Activated naive CD4-positive, alpha-beta T cell treated with anti-CD3 and anti-CD28 coated beads, Interleukin-2, amount 50 U/mL, for 72 hours (primary cell): ENCODE measurements at regions not wholly inside any gene's neighbourhood (a gene's known extent, or its start where the extent isn't known, plus 50 kb on each side); places are given as distances from the start of the nearest gene placed in this dataset.
A peak's percentile ranks its signal among the peaks of the same experiment; 100 is the strongest.

ENCODE experiments used
- ATAC-seq, 2 donors: fragments of 150-1000 bp; cut with Tn5 transposase; 2 replicates each; pipeline ENCODE4 v1.10.0; 2021; ENCODE audit warnings: mild to moderate bottlenecking in 2 of 2, moderate library complexity in 2 of 2
- DNase-seq, 2 donors: peaks; one replicate each; pipeline ENCODE4 v3.0.0; 2021 to 2022; ENCODE audit warnings: low spot score in 2 of 2
- H3K27ac Mint-ChIP-seq, 2 donors: one replicate each; pipeline ENCODE4 v1.8.0; 2022; ENCODE audit warnings: mild to moderate bottlenecking in 2 of 2, mixed read lengths in 2 of 2
- H3K36me3 Mint-ChIP-seq, 2 donors: one replicate each; pipeline ENCODE4 v1.8.0; 2022; ENCODE audit warnings: mixed read lengths in 2 of 2
- H3K9me3 Mint-ChIP-seq, 2 donors: one replicate each; pipeline ENCODE4 v1.8.0; 2022; ENCODE audit warnings: mixed read lengths in 2 of 2

DNA sequence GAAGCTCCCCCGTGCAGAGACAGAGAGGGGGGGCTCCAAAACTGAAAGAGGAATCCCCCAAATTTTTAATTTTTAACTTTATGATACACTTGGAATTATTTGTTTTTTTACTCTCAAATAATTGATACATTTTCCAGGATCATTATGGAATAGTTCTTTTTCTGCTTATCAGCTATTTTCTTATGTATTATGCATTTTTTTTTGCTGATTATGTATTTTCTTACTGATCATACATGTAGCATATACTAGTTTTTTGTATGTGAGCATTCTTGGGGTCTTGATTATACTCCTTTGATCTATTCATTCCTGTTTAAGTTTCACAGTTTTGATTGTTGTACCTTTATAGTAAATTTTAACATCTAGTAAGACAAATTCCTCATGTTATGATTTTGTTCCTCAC, 55.5 kb upstream of the LDHB start:
- H3K9me3 Mint-ChIP-seq = no peaks in the 10 kb centered on the region

DNA sequence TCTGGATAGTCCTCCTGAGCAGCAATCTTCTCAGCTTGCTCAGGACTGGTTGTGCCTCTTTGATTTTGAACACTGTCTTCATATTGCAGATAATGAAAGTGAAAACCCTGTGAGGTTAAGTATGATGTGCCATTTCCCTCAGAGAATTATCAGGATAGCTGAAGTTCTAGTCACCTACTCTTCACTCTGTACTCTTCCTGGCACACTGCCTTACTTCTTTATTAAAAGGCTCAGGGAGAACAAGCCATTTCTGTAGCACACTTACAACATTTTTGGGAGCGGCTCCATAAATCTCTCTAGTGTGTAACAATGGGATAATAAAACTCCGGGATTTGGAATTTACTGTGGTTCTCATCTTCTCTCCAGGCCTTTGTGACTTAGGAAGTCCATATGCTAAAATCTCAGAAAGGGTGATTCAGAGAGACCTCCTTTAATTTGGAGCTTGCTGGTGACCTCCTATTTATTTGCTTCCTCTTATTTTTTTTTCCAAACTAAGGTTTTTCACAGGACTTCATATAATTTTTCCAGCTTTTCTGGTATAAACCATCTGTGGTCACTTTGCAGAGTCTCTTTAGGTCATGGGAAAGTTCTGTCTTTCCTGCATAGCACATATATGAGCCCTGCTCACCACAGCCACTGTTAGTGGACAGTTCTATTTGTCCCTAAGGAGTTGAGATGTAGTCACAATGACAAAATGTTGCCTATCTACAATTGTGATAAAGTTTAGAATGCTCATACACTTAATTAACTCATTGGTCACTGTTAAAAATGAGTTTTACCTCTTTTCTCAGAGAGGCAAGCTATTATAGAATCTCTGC, 53.5 kb upstream of the LDHB start:
- no peaks in the 10 kb centered on the region for H3K9me3 Mint-ChIP-seq
- peak in 1 of 2 donors; percentile 56 for ATAC-seq
- no peak for DNase-seq
- no peak overlapping the region for H3K27ac Mint-ChIP-seq
- no peaks in the 10 kb centered on the region for H3K36me3 Mint-ChIP-seq

More for the DNA sequence above, 55.5 kb upstream of the LDHB start:
- H3K27ac Mint-ChIP-seq = no peak overlapping the region
- ATAC-seq (no peak), DNase-seq (no peak)
- H3K36me3 Mint-ChIP-seq = no peaks in the 10 kb centered on the region
